Activated CD4-positive, alpha-beta T cell treated with anti-CD3 and anti-CD28 coated beads for 48 hours (primary cell): ENCODE measurements at regions not wholly inside any gene's neighbourhood (a gene's known extent, or its start where the extent isn't known, plus 50 kb on each side); places are given as distances from the start of the nearest gene placed in this dataset.
A peak's percentile ranks its signal among the peaks of the same experiment; 100 is the strongest.
"Not testable (repeated sequence)": the region's sequence is repeated elsewhere in the genome, so short reads cannot be mapped to it uniquely, and the experiment has no call there.

ENCODE experiments used
- DNase-seq: peaks from one replicate; pipeline ENCODE4 v3.0.0-alpha.2; 2020

DNA sequence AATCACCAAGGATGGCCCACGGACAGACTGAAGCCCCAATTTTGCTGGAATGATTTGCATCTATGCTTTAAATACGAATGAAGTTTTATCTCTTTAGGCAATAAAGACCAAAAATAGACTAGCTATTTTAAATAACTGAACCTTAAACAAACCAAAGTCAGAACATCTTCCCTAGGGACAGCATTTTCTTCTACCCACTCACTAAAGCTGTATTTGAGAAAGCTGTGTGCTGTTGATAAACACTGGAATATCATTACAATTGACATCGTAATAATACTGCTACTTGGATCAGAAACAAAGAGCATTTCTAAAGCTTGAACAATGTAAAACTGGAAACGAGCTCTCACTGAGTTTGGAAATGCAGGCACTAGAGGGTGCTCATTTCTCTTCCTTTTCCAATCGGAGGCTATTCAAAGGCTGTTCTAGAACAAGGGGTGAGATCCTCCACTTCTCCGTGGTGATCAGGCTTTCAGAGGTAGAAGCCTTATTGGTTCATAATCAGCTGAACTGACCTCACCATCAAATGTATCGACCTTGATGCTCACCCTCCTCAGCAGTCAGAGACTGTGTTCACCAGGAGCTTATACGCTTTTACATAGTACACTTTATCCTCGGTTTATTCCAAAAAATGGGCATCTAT lies 225.3 kb upstream of the PRSS1 start:
- no peak for DNase-seq

DNA sequence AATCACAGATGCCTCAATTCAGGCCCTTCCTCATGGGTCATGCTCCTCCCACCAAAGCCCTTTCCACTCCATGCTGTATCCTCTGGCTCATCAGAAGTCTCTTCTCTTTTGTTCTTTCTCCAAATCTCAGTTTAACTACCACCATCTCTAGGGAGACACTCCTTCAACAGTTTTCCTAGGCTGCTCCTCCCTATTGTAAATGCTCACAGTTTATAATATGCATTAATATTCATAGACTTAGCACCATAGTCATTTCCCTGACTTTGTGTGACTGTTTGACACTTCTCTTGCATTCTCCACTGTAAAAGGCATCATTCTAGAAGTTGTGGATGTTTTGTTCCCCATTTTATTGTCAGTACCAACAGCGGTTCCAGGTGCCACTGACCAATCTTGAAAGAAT lies 226.5 kb upstream of the PRSS1 start:
- no peak for DNase-seq

DNA sequence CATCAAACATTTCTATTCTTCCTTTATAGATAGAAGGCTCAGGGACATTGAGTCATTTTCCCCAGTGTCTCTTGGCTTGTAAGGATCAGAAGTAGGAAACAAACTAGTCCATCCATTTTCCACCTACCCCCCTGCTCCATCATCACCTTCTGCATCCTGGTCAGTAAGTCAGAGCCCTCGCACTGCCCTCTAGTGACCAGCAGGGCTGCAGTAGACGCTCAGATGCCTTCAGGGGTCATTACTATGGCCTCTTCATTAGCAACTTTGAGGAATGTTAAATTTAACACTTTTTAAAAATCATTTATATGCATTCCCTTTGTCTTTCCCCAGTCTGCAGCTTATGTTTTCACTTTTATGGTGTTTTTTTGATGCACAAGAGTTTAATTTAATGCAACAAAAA lies 228.4 kb upstream of the PRSS1 start:
- DNase-seq: not testable (repeated sequence)

DNA sequence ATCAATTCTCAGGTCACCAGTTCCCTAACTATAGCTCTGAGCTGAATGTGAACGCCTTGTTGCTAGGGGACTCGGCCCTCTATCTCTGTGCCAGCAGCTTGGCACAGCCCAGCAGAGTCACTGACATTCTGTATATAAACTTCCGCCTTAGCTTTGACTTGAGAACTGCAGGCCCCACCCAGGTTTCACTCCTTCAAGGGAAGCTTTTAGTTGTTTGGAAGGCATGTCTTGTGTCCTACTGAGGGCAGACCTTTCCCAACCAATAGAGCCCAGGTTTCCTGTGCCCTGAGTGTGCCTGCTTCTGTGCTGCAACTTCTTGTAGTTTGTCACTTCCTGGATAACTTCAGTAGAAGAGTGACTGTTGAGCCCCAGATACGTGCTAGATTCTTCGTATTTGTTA lies 228.8 kb upstream of the PRSS1 start:
- DNase-seq: not testable (repeated sequence)

- no peak for DNase-seq
These were observed 229.9 kb upstream of the PRSS1 start for GRCh38 chr7:142519079-142520078.

DNA sequence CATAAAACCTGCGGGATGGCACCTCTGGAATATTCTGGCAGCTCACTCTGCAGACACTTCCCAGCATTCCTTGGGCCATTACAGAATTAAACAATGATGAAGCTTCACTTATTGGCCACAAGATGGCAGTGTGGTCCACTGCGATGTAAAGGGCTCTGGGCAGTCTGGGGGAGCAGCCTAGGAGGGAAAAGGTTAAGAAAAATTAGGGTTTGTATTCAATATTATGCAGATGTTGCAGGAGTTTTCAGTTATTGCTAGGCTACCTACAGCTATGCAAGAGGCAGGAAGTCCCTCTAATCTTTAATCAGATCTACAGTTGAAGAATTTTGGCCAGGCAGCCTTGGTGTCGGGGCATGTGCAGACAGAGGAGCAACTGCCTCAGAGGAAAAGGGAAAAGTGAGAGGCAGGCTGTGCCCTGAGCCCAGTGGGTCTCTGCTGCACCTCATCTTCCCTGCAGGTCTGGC lies 233.2 kb upstream of the PRSS1 start:
- peak; percentile 40 for DNase-seq

GRCh38 chr7:142514716-142515115 lies 234.6 kb upstream of the PRSS1 start:
- DNase-seq: not testable (repeated sequence)

GRCh38 chr7:142513178-142513955 lies 235.9 kb upstream of the PRSS1 start:
- no peak for DNase-seq

- DNase-seq: peak; percentile 27
These were observed 237.5 kb upstream of the PRSS1 start for GRCh38 chr7:142511801-142512200.

DNA sequence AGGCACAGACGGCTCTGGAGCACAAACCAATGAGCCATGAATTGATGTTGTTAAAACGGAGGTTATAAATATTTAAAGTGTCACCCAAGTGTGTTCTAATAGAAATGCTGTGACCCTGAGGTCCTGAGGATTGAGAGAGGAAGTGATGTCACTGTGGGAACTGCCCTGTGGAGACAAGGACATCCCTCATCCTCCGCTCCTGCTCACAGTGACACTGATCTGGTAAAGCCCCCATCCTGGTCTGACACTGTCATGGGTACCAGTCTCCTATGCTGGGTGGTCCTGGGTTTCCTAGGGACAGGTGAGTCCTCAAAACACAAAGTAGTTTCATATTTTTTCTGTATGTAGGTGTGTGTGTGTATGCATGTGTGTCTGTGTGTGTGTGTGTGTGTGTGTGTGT lies 237.9 kb upstream of the PRSS1 start:
- DNase-seq: no peak

GRCh38 chr7:142509235-142509634 lies 240.0 kb upstream of the PRSS1 start:
- DNase-seq: not testable (repeated sequence)

DNA sequence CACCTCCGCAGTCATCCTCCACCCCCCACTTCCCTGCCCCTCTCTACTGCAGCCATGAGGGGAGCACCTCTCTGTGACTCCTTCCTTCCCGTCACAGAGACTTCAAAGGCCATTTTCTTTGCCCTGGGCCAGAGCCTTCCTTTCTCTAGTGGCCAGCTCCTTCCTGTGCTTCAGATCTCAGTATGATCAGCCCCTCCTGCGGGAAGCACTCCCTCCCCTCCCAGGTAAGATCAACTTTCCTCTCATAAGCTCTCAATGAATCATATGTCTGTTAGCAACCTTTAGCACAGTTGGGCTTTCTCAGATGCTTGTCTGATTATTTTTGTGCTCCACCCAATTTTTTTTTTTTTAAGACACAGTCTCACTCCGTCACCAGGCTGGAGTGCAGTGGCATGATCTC lies 241.0 kb upstream of the PRSS1 start:
- DNase-seq: no peak

GRCh38 chr7:142507799-142508198 lies 241.5 kb upstream of the PRSS1 start:
- no peak for DNase-seq

GRCh38 chr7:142507066-142507465 lies 242.2 kb upstream of the PRSS1 start:
- not testable (repeated sequence) for DNase-seq

DNA sequence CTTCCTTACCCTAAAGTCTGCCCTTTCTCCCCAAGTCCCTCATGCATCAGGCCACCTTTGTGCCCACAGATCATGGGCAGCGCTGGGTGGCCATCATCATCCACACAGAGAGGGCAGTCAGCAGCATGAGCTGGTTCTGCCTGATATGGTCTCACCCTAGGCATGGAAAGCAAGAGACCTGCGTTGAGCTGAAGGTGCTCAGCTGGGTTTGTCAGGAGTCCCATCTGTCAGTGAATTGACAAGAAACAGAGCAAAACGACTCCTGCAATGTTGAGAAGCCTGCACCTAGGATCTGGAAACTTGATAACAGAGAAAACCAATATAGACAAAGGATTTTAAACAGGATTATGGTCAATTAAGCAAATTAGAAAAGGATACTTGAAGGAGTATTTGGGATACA lies 242.7 kb upstream of the PRSS1 start:
- no peak for DNase-seq

- not testable (repeated sequence) for DNase-seq
These were observed 245.3 kb upstream of the PRSS1 start for GRCh38 chr7:142503949-142504348.

- no peak for DNase-seq
These were observed 245.2 kb upstream of the PRSS58 start for GRCh38 chr7:142503036-142503435.

DNA sequence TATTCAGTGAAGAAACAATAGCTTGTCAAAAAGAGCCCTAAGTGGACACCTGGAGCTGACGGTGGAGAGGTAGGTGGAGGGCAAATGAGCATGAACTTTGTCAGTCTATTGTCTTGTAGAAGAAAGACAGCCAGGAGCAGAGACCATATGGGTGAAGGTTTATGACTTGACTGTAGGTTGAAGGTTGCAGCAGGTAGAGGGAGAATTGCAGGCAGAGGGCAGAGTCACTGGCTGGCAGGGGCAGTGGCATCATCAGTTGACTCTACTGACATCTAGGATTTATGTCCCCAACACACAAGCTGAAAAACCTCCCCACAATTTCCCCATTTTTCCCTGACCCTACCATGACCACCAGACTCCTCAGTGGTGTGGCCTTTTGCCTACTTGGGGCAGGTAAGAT lies 243.6 kb upstream of the PRSS58 start:
- no peak for DNase-seq

GRCh38 chr7:142500366-142500765 lies 242.5 kb upstream of the PRSS58 start:
- no peak for DNase-seq

DNA sequence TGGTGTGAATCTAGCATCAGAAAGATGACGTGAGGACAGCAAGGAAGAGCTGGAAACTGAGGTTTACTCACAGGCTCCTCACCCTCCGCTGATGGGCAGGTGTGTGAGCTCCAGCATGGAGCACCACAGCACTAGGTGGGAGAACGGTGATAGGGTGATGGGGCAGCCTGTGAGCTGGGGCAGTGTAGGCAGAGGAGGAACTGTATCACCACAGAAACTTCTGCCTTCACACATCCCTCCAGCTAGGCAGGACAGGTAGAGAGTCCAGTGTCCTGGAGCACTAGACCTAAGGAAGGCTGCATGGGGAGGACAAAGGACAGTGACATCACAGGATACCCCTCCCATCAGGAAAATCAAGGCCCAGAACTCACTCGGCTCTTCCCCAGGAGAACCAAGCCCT lies 241.8 kb upstream of the PRSS58 start:
- DNase-seq: no peak

DNA sequence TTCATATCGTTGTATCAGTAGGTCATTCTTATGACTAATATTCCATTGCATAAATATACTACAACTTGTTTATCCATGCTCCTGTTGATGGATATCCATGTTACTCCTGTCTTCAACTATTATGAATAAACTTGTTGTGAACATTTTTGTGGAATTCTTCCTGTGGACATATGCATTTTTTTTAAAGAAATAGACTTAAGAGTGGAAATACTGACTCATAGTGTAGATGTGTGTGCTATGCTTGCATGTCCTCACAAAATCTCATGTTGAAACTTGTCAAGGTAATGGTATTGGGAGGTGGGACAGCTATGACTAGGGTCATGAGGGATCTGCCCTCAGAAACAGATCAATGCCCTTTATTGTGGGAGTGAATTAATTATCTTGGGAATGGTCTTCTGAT lies 240.5 kb upstream of the PRSS58 start:
- no peak for DNase-seq

GRCh38 chr7:142496545-142496991 lies 238.7 kb upstream of the PRSS58 start:
- DNase-seq: no peak

DNA sequence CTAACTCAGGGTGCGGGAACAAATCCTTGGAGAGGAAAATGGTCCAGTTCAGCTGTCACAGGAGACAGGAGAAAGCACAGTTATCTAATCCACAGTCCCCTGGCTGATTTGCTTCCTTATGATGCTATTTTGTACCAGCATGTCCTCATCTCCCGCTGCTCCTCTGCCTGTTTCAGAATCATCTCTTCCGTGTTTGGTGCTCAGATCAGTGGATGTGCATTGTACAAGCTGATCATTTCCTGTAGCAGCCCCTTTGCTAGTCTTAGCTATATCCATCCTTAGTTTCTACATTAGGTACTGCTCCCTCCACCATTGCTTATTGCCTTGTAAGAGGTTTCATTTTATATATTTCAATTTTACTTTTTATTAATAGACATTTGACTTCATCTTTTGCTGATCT lies 238.0 kb upstream of the PRSS58 start:
- not testable (repeated sequence) for DNase-seq
